ENCODE measurements at regions not wholly inside any gene's neighbourhood (a gene's known extent, or its start where the extent isn't known, plus 50 kb on each side); places are given as distances from the start of the nearest gene placed in this dataset.
A peak's percentile ranks its signal among the peaks of the same experiment; 100 is the strongest.

- Histone ChIP-seq H2BK120ac (ENCODE audit: low read depth, low read length) (no peak overlapping the region), H2AK9ac (replicated peaks; ENCODE audit: low read depth, low read length, poor library complexity) (no peak overlapping the region), H3K79me1 (ENCODE audit: low read depth in 1 of 2, low read length in 2 of 2) (no peaks in the 10 kb centered on the region), H2AFZ (replicated peaks; ENCODE audit: low read length, poor library complexity) (no peak overlapping the region), H3K27ac (ENCODE audit: insufficient read depth, low read length) (no peak overlapping the region), H2BK20ac (ENCODE audit: low read depth, low read length) (no peak overlapping the region), H3K9ac (ENCODE audit: low read depth, low read length) (no peak overlapping the region), H3K9me3 (ENCODE audit: control insufficient read depth, insufficient read depth, low read length) (no peaks in the 10 kb centered on the region), H4K91ac (ENCODE audit: insufficient read depth, low read depth, low read length) (no peak overlapping the region), H4K8ac (ENCODE audit: low read depth in 2 of 2, low read length in 2 of 2) (no peak overlapping the region), H3K36me3 (ENCODE audit: control insufficient read depth, insufficient read depth, low read length) (no peaks in the 10 kb centered on the region), H3K4me2 (ENCODE audit: low read depth, low read length) (no peak overlapping the region), H3K9me1 (ENCODE audit: insufficient read depth, low read length) (no peaks in the 10 kb centered on the region), H3K4me1 (ENCODE audit: control insufficient read depth, insufficient read depth, low read length) (no peaks in the 10 kb centered on the region), H3K18ac (ENCODE audit: low read depth, low read length) (no peak overlapping the region), H4K5ac (ENCODE audit: low read depth, low read length) (no peak overlapping the region), H3K4me3 (ENCODE audit: insufficient read depth, low read depth, low read length) (no peak overlapping the region), H3K14ac (replicated peaks; ENCODE audit: low read depth, low read length) (no peak overlapping the region), H2BK15ac (ENCODE audit: low read depth, low read length) (no peak overlapping the region), H3K56ac (ENCODE audit: extremely low read depth, insufficient read depth, low read length) (no peak overlapping the region), H3K23ac (ENCODE audit: low read depth, low read length) (no peak overlapping the region), H4K20me1 (ENCODE audit: insufficient read depth, low read length) (no peaks in the 10 kb centered on the region), H3K27me3 (ENCODE audit: control insufficient read depth, insufficient read depth, low read length) (peaks cover 2% of the 10 kb centered on the region), H3K4ac (ENCODE audit: low read depth, low read length) (no peak overlapping the region), H2AK5ac (ENCODE audit: low read depth, low read length) (no peak overlapping the region), H2BK5ac (ENCODE audit: low read depth, low read length, poor library complexity, severe bottlenecking) (no peak overlapping the region)
- ATAC-seq (ENCODE audit: low read depth): peak; percentile 82
- no TSS peak for BruUV-seq (replicated peaks)
- WGBS, 2 experiments (ENCODE audit: extremely low coverage in 2 of 2, insufficient read length in 1 of 2): no CpG with 5 or more reads among the region's 1 CpG
- dilution Hi-C loops (cut with HindIII; ENCODE audit: low sequenced_read_pairs, unreplicated experiment) (no loop called here), in situ Hi-C loops (cut with MboI; ENCODE audit: low sequenced_read_pairs) (loop anchor here (25.0 kb wide), 1 partner anchor 306 kb away; no protein-coding TSS in a partner anchor), intact Hi-C loops (cut with micrococcal nuclease) (loop anchor here (1.0 to 5.0 kb wide), 2 partner anchors 310 to 391 kb away; no protein-coding TSS in a partner anchor)
- CTCF ChIA-PET: interaction anchor here (0.7 to 1.1 kb wide), 3 partner anchors 15 to 271 kb away, joined by 3 to 4 read pairs (median 3); no protein-coding TSS in a partner anchor
- DNase-seq: peak; percentile 41
- POLR2A ChIA-PET (ENCODE audit: unreplicated experiment): no interaction called here
- TF ChIP-seq CEBPB (IDR thresholded peaks at IDR 0.05; ENCODE audit: low read depth, low read length) (no peak; the same call in 1 of the 2 replicates), SMC3 (IDR thresholded peaks at IDR 0.05; ENCODE audit: low read depth, low read length) (peak; percentile 75), RFX5 (IDR thresholded peaks at IDR 0.05; ENCODE audit: low read depth, low read length) (peak; percentile 68; the same call in 1 of the 2 replicates), RAD21 (IDR thresholded peaks at IDR 0.05; ENCODE audit: low read length) (peak; percentile 72), CTCF (conservative IDR thresholded peaks at IDR 0.05; ENCODE audit: low read depth, low read length) (peak; percentile 69), NFE2L2 (IDR thresholded peaks at IDR 0.05; ENCODE audit: low read depth, low read length) (no peak)
Measured at GRCh38 chrX:106481341-106481740, 130.4 kb upstream of the RADX start.

Data from IMR-90 (cell line).